ENCODE measurements at regions not wholly inside any gene's neighbourhood (a gene's known extent, or its start where the extent isn't known, plus 50 kb on each side); places are given as distances from the start of the nearest gene placed in this dataset.

DNA sequence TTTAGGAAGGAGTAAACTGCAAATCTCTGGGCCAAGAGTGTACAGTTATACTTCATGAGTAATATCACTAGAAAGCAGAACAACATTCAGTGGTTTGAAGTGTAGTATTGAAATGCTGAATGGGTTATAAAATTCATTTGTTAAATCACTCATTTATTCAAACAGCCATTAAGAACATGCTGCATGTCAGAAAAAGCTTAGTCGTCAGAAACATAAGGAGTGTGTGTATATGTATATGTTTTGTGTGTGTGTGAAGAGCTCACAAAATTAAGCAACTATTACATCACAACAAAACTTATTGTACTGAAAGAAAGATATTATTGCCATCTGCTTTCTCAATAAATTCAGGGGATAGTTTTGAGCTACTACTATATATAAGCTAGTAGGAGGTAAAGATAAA lies 165.4 kb upstream of the PCDH9 start:
- Histone ChIP-seq H3K4me1 (ENCODE audit: control insufficient read depth, insufficient read depth, low read length) (no peaks in the 10 kb centered on the region), H3K27ac (ENCODE audit: extremely low read depth, low read depth, low read length) (no peak overlapping the region), H3K4me3 (ENCODE audit: low read depth, low read length) (no peak overlapping the region), H3K9me3 (ENCODE audit: control insufficient read depth, insufficient read depth, low read depth, low read length) (no peaks in the 10 kb centered on the region), H3K36me3 (ENCODE audit: control insufficient read depth in 2 of 2, insufficient read depth in 1 of 2, low read length in 2 of 2) (no peaks in the 10 kb centered on the region)
- TF ChIP-seq ZNF548 (tag by site-specific recombination; IDR thresholded peaks at IDR 0.05) (no peak), REST (tag by site-specific recombination; IDR thresholded peaks at IDR 0.05) (no peak), ZNF76 (tag by site-specific recombination; IDR thresholded peaks at IDR 0.05; ENCODE audit: borderline replicate concordance, low read depth) (no peak), IKZF3 (tag by site-specific recombination; IDR thresholded peaks at IDR 0.05) (no peak), RBAK (tag by site-specific recombination; IDR thresholded peaks at IDR 0.05) (no peak)
- ChIA-PET CTCF (no interaction called here), POLR2A (no interaction called here)

DNA sequence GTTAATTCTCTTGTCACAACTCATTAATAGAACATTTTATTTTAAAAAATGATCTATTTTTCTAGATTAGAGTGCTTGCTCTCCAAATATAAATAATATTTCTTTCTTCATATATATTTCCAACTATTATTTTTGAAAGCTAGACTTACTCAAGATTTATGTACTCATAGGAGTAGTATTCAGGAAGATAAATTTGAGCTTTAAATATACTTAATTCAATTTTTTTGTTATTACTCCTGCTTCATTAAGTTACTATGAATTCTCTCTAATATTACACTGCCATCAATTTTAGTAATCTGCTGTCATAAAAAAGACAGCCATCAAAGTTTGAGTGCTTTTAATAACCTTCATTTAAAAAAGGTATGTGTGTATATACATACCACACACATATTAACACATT lies 161.9 kb upstream of the PCDH9 start:
- CTCF ChIA-PET = no interaction called here
- no peaks in the 10 kb centered on the region for H3K36me3 ChIP-seq (ENCODE audit: control insufficient read depth in 2 of 2, insufficient read depth in 1 of 2, low read length in 2 of 2)
- no peak overlapping the region for H3K27ac ChIP-seq (ENCODE audit: extremely low read depth, low read depth, low read length)
- no peak overlapping the region for H3K4me3 ChIP-seq (ENCODE audit: low read depth, low read length)
- POLR2A ChIA-PET = no interaction called here
- TF ChIP-seq ZNF138 (tag by site-specific recombination; IDR thresholded peaks at IDR 0.05; ENCODE audit: borderline replicate concordance) = no peak
- no peak for TF ChIP-seq ZNF223 (tag by site-specific recombination; IDR thresholded peaks at IDR 0.05)
- no peak for TF ChIP-seq ZNF621 (tag by site-specific recombination; IDR thresholded peaks at IDR 0.05)
- no peak for TF ChIP-seq ZNF830 (tag by site-specific recombination; IDR thresholded peaks at IDR 0.05; ENCODE audit: low read depth)
- no peak for TF ChIP-seq SCRT1 (tag by site-specific recombination; IDR thresholded peaks at IDR 0.05; ENCODE audit: borderline replicate concordance)
- TF ChIP-seq, protein P1, sequence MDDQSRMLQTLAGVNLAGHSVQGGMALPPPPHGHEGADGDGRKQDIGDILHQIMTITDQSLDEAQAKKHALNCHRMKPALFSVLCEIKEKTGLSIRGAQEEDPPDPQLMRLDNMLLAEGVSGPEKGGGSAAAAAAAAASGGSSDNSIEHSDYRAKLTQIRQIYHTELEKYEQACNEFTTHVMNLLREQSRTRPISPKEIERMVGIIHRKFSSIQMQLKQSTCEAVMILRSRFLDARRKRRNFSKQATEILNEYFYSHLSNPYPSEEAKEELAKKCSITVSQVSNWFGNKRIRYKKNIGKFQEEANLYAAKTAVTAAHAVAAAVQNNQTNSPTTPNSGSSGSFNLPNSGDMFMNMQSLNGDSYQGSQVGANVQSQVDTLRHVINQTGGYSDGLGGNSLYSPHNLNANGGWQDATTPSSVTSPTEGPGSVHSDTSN (CRISPR knock-in tag; IDR thresholded peaks at IDR 0.05) = no peak
- TF ChIP-seq KLF9 (tag by site-specific recombination; IDR thresholded peaks at IDR 0.05; ENCODE audit: low read depth) = no peak
- TF ChIP-seq, protein P2, sequence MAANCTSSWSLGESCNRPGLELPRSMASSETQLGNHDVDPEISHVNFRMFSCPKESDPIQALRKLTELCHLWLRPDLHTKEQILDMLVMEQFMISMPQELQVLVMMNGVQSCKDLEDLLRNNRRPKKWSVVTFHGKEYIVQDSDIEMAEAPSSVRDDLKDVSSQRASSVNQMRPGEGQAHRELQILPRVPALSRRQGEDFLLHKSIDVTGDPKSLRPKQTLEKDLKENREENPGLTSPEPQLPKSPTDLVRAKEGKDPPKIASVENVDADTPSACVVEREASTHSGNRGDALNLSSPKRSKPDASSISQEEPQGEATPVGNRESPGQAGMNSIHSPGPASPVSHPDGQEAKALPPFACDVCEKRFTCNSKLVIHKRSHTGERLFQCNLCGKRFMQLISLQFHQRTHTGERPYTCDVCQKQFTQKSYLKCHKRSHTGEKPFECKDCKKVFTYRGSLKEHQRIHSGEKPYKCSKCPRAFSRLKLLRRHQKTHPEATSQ (tag by site-specific recombination; IDR thresholded peaks at IDR 0.05) = no peak
- TF ChIP-seq ZSCAN23 (tag by site-specific recombination; IDR thresholded peaks at IDR 0.05) = no peak
- TF ChIP-seq ZNF335 (tag by site-specific recombination; conservative IDR thresholded peaks at IDR 0.05) = no peak
- TF ChIP-seq SETDB1 (IDR thresholded peaks at IDR 0.05; ENCODE audit: insufficient read length, low read length) = no peak
- no peak for TF ChIP-seq ZNF555 (tag by site-specific recombination; conservative IDR thresholded peaks at IDR 0.05)
- no peak for TF ChIP-seq ZNF777 (tag by site-specific recombination; IDR thresholded peaks at IDR 0.05; ENCODE audit: borderline replicate concordance)
- TF ChIP-seq ZBTB6 (tag by site-specific recombination; IDR thresholded peaks at IDR 0.05) = no peak
- no peak for TF ChIP-seq ZNF48 (tag by site-specific recombination; IDR thresholded peaks at IDR 0.05)
- H3K9me3 ChIP-seq (ENCODE audit: control insufficient read depth, insufficient read depth, low read depth, low read length) = no peaks in the 10 kb centered on the region
- H3K4me1 ChIP-seq (ENCODE audit: control insufficient read depth, insufficient read depth, low read length) = no peaks in the 10 kb centered on the region
